ENCODE measurements at regions not wholly inside any gene's neighbourhood (a gene's known extent, or its start where the extent isn't known, plus 50 kb on each side); places are given as distances from the start of the nearest gene placed in this dataset.

GRCh38 chr2:200077210-200077650 lies 121.8 kb downstream of the MAIP1 start:
- ChIA-PET CTCF (no interaction called here), POLR2A (ENCODE audit: low non-redundant PET) (no interaction called here)
- no peaks in the 10 kb centered on the region for H3K27me3 ChIP-seq (replicated peaks; ENCODE audit: insufficient read depth, low read depth, low read length, poor library complexity)
- H3K27ac ChIP-seq (ENCODE audit: low read depth, low read length, poor library complexity, severe bottlenecking): no peak overlapping the region
- TF ChIP-seq CTCF (conservative IDR thresholded peaks at IDR 0.05; ENCODE audit: low read depth, low read length): no peak
- no peak for TF ChIP-seq EZH2 (IDR thresholded peaks at IDR 0.05; ENCODE audit: borderline replicate concordance, low read depth, low read length, poor library complexity, severe bottlenecking)
- no TSS peak for BruUV-seq (replicated peaks)
- no peaks in the 10 kb centered on the region for H3K4me1 ChIP-seq (ENCODE audit: insufficient read depth, low read length, poor library complexity, severe bottlenecking)
- H3K4me3 ChIP-seq (ENCODE audit: low read depth, low read length, poor library complexity, severe bottlenecking): no peak overlapping the region
- intact Hi-C loops (cut with micrococcal nuclease; ENCODE audit: unreplicated experiment): no loop called here
- no peaks in the 10 kb centered on the region for H3K9me3 ChIP-seq (ENCODE audit: low read depth, low read length, poor library complexity, severe bottlenecking)
- DNase-seq (ENCODE audit: low spot score): no peak
- H3K36me3 ChIP-seq (ENCODE audit: insufficient read depth, low read length, poor library complexity, severe bottlenecking): no peaks in the 10 kb centered on the region

GRCh38 chr2:200077838-200078237 lies 122.5 kb downstream of the MAIP1 start:
- no peaks in the 10 kb centered on the region for H3K4me1 ChIP-seq (ENCODE audit: insufficient read depth, low read length, poor library complexity, severe bottlenecking)
- TF ChIP-seq CTCF (conservative IDR thresholded peaks at IDR 0.05; ENCODE audit: low read depth, low read length) (no peak), EZH2 (IDR thresholded peaks at IDR 0.05; ENCODE audit: borderline replicate concordance, low read depth, low read length, poor library complexity, severe bottlenecking) (no peak)
- no TSS peak for BruUV-seq (replicated peaks)
- no peaks in the 10 kb centered on the region for H3K27me3 ChIP-seq (replicated peaks; ENCODE audit: insufficient read depth, low read depth, low read length, poor library complexity)
- no peaks in the 10 kb centered on the region for H3K36me3 ChIP-seq (ENCODE audit: insufficient read depth, low read length, poor library complexity, severe bottlenecking)
- H3K4me3 ChIP-seq (ENCODE audit: low read depth, low read length, poor library complexity, severe bottlenecking): no peak overlapping the region
- DNase-seq (ENCODE audit: low spot score): no peak
- H3K9me3 ChIP-seq (ENCODE audit: low read depth, low read length, poor library complexity, severe bottlenecking): no peaks in the 10 kb centered on the region
- intact Hi-C loops (cut with micrococcal nuclease; ENCODE audit: unreplicated experiment): no loop called here
- ChIA-PET POLR2A (ENCODE audit: low non-redundant PET) (no interaction called here), CTCF (no interaction called here)
- no peak overlapping the region for H3K27ac ChIP-seq (ENCODE audit: low read depth, low read length, poor library complexity, severe bottlenecking)

GRCh38 chr2:200079356-200079755 lies 124.0 kb downstream of the MAIP1 start:
- Histone ChIP-seq H3K4me1 (ENCODE audit: insufficient read depth, low read length, poor library complexity, severe bottlenecking) (no peaks in the 10 kb centered on the region), H3K27ac (ENCODE audit: low read depth, low read length, poor library complexity, severe bottlenecking) (no peak overlapping the region), H3K4me3 (ENCODE audit: low read depth, low read length, poor library complexity, severe bottlenecking) (no peak overlapping the region), H3K36me3 (ENCODE audit: insufficient read depth, low read length, poor library complexity, severe bottlenecking) (no peaks in the 10 kb centered on the region), H3K27me3 (replicated peaks; ENCODE audit: insufficient read depth, low read depth, low read length, poor library complexity) (no peaks in the 10 kb centered on the region), H3K9me3 (ENCODE audit: low read depth, low read length, poor library complexity, severe bottlenecking) (no peaks in the 10 kb centered on the region)
- intact Hi-C loops (cut with micrococcal nuclease; ENCODE audit: unreplicated experiment): no loop called here
- no TSS peak for BruUV-seq (replicated peaks)
- POLR2A ChIA-PET (ENCODE audit: low non-redundant PET): no interaction called here
- DNase-seq (ENCODE audit: low spot score): no peak
- CTCF ChIA-PET: no interaction called here
- TF ChIP-seq CTCF (conservative IDR thresholded peaks at IDR 0.05; ENCODE audit: low read depth, low read length) (no peak), EZH2 (IDR thresholded peaks at IDR 0.05; ENCODE audit: borderline replicate concordance, low read depth, low read length, poor library complexity, severe bottlenecking) (no peak)

Measured in A673 (cell line).